ENCODE measurements at regions not wholly inside any gene's neighbourhood (a gene's known extent, or its start where the extent isn't known, plus 50 kb on each side); places are given as distances from the start of the nearest gene placed in this dataset.

DNA sequence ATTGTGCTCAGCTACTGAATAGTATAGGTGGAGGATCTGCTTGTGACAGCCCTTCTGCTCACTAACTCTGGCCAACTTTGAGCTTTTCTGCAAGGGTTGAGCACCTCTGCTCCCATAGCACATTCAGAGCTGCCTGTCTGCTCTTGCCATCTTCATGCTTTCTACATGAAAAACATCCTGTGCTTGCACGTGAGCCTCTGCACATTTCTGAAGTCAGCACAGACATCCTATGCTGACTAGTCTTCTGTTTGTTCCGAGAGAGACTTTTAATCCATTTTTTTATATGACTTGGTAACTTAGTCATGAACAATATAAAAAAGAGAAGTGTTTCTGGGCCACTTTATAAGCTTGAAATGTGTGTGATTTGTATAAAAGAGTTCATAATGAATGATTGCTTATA, 969.3 kb downstream of the TMTC2 start:
- no peak for TF ChIP-seq EZH2 (IDR thresholded peaks at IDR 0.05; ENCODE audit: low read length)
- TF ChIP-seq, protein P1, sequence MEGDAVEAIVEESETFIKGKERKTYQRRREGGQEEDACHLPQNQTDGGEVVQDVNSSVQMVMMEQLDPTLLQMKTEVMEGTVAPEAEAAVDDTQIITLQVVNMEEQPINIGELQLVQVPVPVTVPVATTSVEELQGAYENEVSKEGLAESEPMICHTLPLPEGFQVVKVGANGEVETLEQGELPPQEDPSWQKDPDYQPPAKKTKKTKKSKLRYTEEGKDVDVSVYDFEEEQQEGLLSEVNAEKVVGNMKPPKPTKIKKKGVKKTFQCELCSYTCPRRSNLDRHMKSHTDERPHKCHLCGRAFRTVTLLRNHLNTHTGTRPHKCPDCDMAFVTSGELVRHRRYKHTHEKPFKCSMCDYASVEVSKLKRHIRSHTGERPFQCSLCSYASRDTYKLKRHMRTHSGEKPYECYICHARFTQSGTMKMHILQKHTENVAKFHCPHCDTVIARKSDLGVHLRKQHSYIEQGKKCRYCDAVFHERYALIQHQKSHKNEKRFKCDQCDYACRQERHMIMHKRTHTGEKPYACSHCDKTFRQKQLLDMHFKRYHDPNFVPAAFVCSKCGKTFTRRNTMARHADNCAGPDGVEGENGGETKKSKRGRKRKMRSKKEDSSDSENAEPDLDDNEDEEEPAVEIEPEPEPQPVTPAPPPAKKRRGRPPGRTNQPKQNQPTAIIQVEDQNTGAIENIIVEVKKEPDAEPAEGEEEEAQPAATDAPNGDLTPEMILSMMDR (optimal IDR thresholded peaks at IDR 0.05 in 1 of 3, IDR thresholded peaks at IDR 0.05 in 1 of 3, conservative IDR thresholded peaks at IDR 0.05 in 1 of 3; ENCODE audit: extremely low read depth in 1 of 3, insufficient read depth in 2 of 3, low read length in 3 of 3), result no peak
- no peak overlapping the region for H2AFZ ChIP-seq (ENCODE audit: control insufficient read depth, low read length)
- no peaks in the 10 kb centered on the region for H3K4me1 ChIP-seq (ENCODE audit: control insufficient read depth, extremely low read depth, insufficient read depth, low read length)
- H4K20me1 ChIP-seq (ENCODE audit: control insufficient read depth, extremely low read depth, insufficient read depth, low read length), result no peaks in the 10 kb centered on the region
- no peak overlapping the region for H3K4me2 ChIP-seq (ENCODE audit: control insufficient read depth, extremely low read depth, insufficient read depth, low read depth, low read length)
- H3K9me1 ChIP-seq (ENCODE audit: control insufficient read depth, extremely low read depth, insufficient read depth, low read length), result no peaks in the 10 kb centered on the region
- DNase-seq (ENCODE audit: low read depth, low spot score) (no peak), FAIRE-seq (no peak)
- dilution Hi-C loops (cut with MboI; ENCODE audit: extremely low pct_ligation_motif_present, low sequenced_read_pairs), result no loop called here
- H3K9ac ChIP-seq (ENCODE audit: control insufficient read depth, extremely low read depth, insufficient read depth, low read length), result no peak overlapping the region
- H3K36me3 ChIP-seq (ENCODE audit: control insufficient read depth in 2 of 2, extremely low read depth in 1 of 2, insufficient read depth in 2 of 2, low read length in 2 of 2), result no peaks in the 10 kb centered on the region
- H3K4me3 ChIP-seq (ENCODE audit: control insufficient read depth in 2 of 3, extremely low read depth in 1 of 3, insufficient read depth in 2 of 3, low read depth in 1 of 3, low read length in 3 of 3), result no peak overlapping the region
- no peaks in the 10 kb centered on the region for H3K9me3 ChIP-seq (ENCODE audit: control insufficient read depth, low read depth, low read length)
- H3K27ac ChIP-seq (ENCODE audit: control insufficient read depth, insufficient read depth, low read length), result no peak overlapping the region
- no peaks in the 10 kb centered on the region for H3K27me3 ChIP-seq (ENCODE audit: control insufficient read depth, extremely low read depth, insufficient read depth, low read length)
- no peaks in the 10 kb centered on the region for H3K79me2 ChIP-seq (ENCODE audit: control insufficient read depth, insufficient read depth, low read length)

DNA sequence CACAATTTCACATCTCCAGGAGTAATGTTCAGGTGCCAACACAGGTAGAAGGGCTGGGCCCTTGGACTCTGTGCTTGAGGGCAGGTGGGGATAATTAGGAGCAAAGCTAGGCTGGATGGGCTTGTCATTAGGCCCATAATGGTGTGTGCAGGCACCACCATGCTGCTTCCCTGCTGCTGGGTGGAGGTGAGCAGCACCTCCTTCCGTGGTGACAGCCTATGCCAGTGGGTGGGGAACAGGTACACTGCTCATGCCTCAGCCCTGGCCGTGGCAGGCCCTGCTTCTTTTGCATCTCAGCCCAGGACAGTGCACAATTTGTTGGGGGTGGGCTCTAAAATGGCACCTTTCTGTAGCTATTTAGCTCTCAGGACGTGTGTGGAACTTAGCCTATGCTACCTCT, 955.5 kb downstream of the TMTC2 start:
- no peaks in the 10 kb centered on the region for H4K20me1 ChIP-seq (ENCODE audit: control insufficient read depth, extremely low read depth, insufficient read depth, low read length)
- dilution Hi-C loops (cut with MboI; ENCODE audit: extremely low pct_ligation_motif_present, low sequenced_read_pairs), result no loop called here
- TF ChIP-seq, protein P1 (optimal IDR thresholded peaks at IDR 0.05 in 1 of 3, IDR thresholded peaks at IDR 0.05 in 1 of 3, conservative IDR thresholded peaks at IDR 0.05 in 1 of 3; ENCODE audit: extremely low read depth in 1 of 3, insufficient read depth in 2 of 3, low read length in 3 of 3), result no peak
- TF ChIP-seq EZH2 (IDR thresholded peaks at IDR 0.05; ENCODE audit: low read length), result no peak
- H3K9me3 ChIP-seq (ENCODE audit: control insufficient read depth, low read depth, low read length), result no peaks in the 10 kb centered on the region
- no peak overlapping the region for H3K4me2 ChIP-seq (ENCODE audit: control insufficient read depth, extremely low read depth, insufficient read depth, low read depth, low read length)
- H3K27ac ChIP-seq (ENCODE audit: control insufficient read depth, insufficient read depth, low read length), result no peak overlapping the region
- no peak overlapping the region for H3K9ac ChIP-seq (ENCODE audit: control insufficient read depth, extremely low read depth, insufficient read depth, low read length)
- no peaks in the 10 kb centered on the region for H3K27me3 ChIP-seq (ENCODE audit: control insufficient read depth, extremely low read depth, insufficient read depth, low read length)
- no peak overlapping the region for H3K4me3 ChIP-seq (ENCODE audit: control insufficient read depth in 2 of 3, extremely low read depth in 1 of 3, insufficient read depth in 2 of 3, low read depth in 1 of 3, low read length in 3 of 3)
- H3K9me1 ChIP-seq (ENCODE audit: control insufficient read depth, extremely low read depth, insufficient read depth, low read length), result no peaks in the 10 kb centered on the region
- H2AFZ ChIP-seq (ENCODE audit: control insufficient read depth, low read length), result no peak overlapping the region
- no peak for FAIRE-seq
- no peak for DNase-seq (ENCODE audit: low read depth, low spot score)
- H3K36me3 ChIP-seq (ENCODE audit: control insufficient read depth in 2 of 2, extremely low read depth in 1 of 2, insufficient read depth in 2 of 2, low read length in 2 of 2), result no peaks in the 10 kb centered on the region
- no peaks in the 10 kb centered on the region for H3K79me2 ChIP-seq (ENCODE audit: control insufficient read depth, insufficient read depth, low read length)
- no peaks in the 10 kb centered on the region for H3K4me1 ChIP-seq (ENCODE audit: control insufficient read depth, extremely low read depth, insufficient read depth, low read length)

Data from keratinocyte (primary cell).